BJ (cell line): ENCODE measurements at regions not wholly inside any gene's neighbourhood (a gene's known extent, or its start where the extent isn't known, plus 50 kb on each side); places are given as distances from the start of the nearest gene placed in this dataset.

Source experiments
- CTCF ChIA-PET: fragments of 350-600 bp; formaldehyde crosslinking; extraction: SDS; loops from one replicate; lab custom pipeline; 2021; ENCODE audit warnings: antibody characterized with exemption, inconsistent platforms; lab: Yijun Ruan, JAX
- POLR2A ChIA-PET: fragments of 300-600 bp; sonication (Branson Sonifier 250); formaldehyde crosslinking; extraction: SDS; loops from one replicate; lab custom pipeline; 2021; ENCODE audit warnings: antibody characterized with exemption; lab: Charles Lee
- DNase-seq: peaks from one replicate; pipeline ENCODE4 v3.0.0-alpha.2; 2011; ENCODE audit warnings: low read depth
- H3K27me3 ChIP-seq: 2 replicates; pipeline ENCODE4 v1.6.0; 2011; ENCODE audit warnings: low read length; ENCODE audit not compliant: control insufficient read depth, insufficient read depth
- H3K36me3 ChIP-seq: 2 replicates; pipeline ENCODE4 v1.5.1; 2011; ENCODE audit warnings: low read length; ENCODE audit not compliant: control insufficient read depth, insufficient read depth
- H3K4me3 ChIP-seq: 2 replicates; pipeline ENCODE4 v1.5.1; 2011; ENCODE audit warnings: low read depth, mild to moderate bottlenecking, control low read depth, low read length
- TF ChIP-seq, protein P1 (sequence below): IDR thresholded peaks from 2 replicates; pipeline ENCODE4 v1.5.1; 2011; ENCODE audit warnings: low read depth, mild to moderate bottlenecking, control low read depth, inconsistent platforms, low read length, moderate library complexity; ENCODE audit not compliant: insufficient read depth

DNA sequence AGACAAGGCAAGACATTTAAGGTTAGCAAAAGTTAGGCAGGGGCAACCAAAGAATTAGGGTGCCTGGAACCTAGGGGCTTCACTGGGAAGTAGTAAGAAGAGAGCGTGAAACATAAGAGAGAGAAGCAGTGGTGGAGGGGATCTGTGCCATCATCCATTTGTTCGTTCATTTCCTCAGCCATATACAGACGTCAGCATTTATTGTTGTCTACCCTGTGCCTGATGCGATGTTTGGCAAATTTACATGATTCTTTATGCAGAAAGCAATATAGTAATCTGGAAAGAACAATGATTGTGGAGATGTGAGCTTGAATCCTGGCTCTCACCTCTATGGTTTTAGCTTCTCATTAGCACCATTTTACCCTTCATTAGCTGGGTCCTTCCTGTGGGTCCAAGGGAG is 477.5 kb upstream of the MPDZ start:
- Histone ChIP-seq H3K4me3 (no peak overlapping the region), H3K36me3 (no peaks in the 10 kb centered on the region), H3K27me3 (no peaks in the 10 kb centered on the region)
- ChIA-PET POLR2A (no interaction called here), CTCF (no interaction called here)
- TF ChIP-seq, protein P1, sequence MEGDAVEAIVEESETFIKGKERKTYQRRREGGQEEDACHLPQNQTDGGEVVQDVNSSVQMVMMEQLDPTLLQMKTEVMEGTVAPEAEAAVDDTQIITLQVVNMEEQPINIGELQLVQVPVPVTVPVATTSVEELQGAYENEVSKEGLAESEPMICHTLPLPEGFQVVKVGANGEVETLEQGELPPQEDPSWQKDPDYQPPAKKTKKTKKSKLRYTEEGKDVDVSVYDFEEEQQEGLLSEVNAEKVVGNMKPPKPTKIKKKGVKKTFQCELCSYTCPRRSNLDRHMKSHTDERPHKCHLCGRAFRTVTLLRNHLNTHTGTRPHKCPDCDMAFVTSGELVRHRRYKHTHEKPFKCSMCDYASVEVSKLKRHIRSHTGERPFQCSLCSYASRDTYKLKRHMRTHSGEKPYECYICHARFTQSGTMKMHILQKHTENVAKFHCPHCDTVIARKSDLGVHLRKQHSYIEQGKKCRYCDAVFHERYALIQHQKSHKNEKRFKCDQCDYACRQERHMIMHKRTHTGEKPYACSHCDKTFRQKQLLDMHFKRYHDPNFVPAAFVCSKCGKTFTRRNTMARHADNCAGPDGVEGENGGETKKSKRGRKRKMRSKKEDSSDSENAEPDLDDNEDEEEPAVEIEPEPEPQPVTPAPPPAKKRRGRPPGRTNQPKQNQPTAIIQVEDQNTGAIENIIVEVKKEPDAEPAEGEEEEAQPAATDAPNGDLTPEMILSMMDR, result no peak
- DNase-seq, result no peak

GRCh38 chr9:13755551-13755950 is 476.1 kb upstream of the MPDZ start:
- H3K27me3 ChIP-seq, result no peaks in the 10 kb centered on the region
- no peak for DNase-seq
- CTCF ChIA-PET, result no interaction called here
- POLR2A ChIA-PET, result no interaction called here
- H3K36me3 ChIP-seq, result no peaks in the 10 kb centered on the region
- TF ChIP-seq, protein P1, result no peak
- H3K4me3 ChIP-seq, result no peak overlapping the region

GRCh38 chr9:13750639-13751038 is 471.1 kb upstream of the MPDZ start:
- Histone ChIP-seq H3K27me3 (no peaks in the 10 kb centered on the region), H3K36me3 (no peaks in the 10 kb centered on the region), H3K4me3 (no peak overlapping the region)
- TF ChIP-seq, protein P1, result no peak
- CTCF ChIA-PET, result no interaction called here
- POLR2A ChIA-PET, result no interaction called here
- no peak for DNase-seq

DNA sequence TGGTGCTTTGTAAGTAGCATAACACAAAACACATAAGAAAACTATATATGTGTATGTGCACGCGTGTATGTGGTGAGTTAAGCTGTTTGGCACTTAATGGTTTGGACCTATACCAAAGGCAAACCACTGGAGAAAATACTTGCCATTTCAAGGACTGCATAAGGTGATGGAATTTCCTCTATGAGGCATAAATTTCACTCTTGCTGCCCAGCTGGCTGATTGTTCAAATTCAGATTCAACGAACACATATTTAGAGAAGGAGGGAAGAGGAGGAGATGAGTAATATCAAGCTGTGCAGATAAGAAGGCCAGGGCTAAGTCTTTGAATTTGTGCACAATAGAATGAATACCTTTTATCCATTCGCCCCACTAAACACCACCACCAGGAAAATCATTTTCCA is 470.6 kb upstream of the MPDZ start:
- no peak for DNase-seq
- H3K4me3 ChIP-seq, result no peak overlapping the region
- TF ChIP-seq, protein P1, result no peak
- H3K36me3 ChIP-seq, result no peaks in the 10 kb centered on the region
- ChIA-PET POLR2A (no interaction called here), CTCF (no interaction called here)
- H3K27me3 ChIP-seq, result no peaks in the 10 kb centered on the region

DNA sequence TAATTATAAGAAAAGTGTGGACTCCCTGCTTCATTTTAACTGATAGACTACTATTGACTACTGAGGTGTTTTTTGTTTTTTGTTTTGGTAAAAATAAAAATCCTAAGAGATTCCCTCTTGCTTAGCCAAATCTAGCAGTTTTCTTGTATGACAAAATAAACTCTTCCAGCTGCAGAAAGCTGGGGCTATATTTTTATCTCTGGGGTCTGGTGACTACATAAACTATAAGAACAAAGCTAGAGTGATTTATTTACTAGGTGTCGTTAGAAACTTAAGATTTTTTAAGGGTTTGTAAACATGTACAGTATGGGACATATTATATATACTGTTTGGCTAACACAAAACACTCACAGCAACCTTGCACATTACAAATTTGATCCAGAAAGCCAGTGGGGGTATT is 467.4 kb upstream of the MPDZ start:
- Histone ChIP-seq H3K27me3 (no peaks in the 10 kb centered on the region), H3K36me3 (no peaks in the 10 kb centered on the region), H3K4me3 (no peak overlapping the region)
- DNase-seq, result no peak
- ChIA-PET CTCF (no interaction called here), POLR2A (no interaction called here)
- TF ChIP-seq, protein P1, result no peak
